ENCODE measurements at regions not wholly inside any gene's neighbourhood (a gene's known extent, or its start where the extent isn't known, plus 50 kb on each side); places are given as distances from the start of the nearest gene placed in this dataset.

DNA sequence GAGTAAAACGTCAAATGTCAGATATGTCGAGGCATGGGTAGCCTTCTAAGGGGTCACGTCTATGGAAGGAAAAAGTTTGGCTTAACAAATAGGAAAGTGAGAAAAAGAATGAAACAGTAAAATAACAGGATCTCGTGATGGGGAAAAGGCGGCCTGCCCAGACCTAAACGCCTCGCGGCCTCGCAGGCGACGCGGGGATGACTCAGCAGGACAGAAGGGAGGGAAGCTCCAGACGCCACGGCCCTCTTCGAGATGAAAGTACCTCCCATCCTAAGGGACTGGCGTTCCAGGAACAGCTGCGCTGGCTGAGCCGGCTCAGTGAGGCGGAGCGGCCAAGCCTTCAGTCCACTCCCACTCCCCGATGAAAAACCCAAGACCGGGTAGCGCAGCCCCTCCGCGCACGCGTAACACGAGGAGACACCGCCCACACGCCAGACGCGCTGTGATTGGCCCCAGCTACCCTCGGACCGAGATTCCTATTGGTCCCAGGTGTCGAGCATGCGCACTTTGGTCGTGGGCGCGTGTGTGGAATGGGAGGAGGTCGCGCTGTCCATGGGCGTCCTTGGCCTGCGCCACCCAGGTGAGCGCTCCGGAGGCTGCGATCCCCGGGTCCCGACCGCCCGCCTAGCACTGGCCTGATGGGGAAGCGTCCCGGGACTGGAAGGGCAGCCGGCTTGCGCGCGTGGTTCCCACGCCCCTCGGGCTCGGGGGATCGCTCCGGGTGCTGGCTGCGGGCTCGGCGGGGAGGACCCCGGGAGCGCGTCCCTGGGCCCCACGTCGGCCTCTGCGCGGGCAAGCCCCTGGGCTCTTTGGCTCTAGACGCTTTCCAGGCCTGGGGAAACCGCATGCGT, 588.5 kb downstream of the MTRR start:
- Mint-ChIP-seq H3K4me3 (no peak overlapping the region), H3K36me3 (no peaks in the 10 kb centered on the region), H3K27ac (no peak overlapping the region), H3K4me1 (no peaks in the 10 kb centered on the region), H3K27me3 (ENCODE audit: low read depth) (peaks cover 2% of the 10 kb centered on the region), H3K9me3 (peaks cover 15% of the 10 kb centered on the region)
- TF ChIP-seq, protein P1, sequence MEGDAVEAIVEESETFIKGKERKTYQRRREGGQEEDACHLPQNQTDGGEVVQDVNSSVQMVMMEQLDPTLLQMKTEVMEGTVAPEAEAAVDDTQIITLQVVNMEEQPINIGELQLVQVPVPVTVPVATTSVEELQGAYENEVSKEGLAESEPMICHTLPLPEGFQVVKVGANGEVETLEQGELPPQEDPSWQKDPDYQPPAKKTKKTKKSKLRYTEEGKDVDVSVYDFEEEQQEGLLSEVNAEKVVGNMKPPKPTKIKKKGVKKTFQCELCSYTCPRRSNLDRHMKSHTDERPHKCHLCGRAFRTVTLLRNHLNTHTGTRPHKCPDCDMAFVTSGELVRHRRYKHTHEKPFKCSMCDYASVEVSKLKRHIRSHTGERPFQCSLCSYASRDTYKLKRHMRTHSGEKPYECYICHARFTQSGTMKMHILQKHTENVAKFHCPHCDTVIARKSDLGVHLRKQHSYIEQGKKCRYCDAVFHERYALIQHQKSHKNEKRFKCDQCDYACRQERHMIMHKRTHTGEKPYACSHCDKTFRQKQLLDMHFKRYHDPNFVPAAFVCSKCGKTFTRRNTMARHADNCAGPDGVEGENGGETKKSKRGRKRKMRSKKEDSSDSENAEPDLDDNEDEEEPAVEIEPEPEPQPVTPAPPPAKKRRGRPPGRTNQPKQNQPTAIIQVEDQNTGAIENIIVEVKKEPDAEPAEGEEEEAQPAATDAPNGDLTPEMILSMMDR (IDR thresholded peaks at IDR 0.05; ENCODE audit: unreplicated experiment), result no peak
- DNase-seq (ENCODE audit: low spot score in 2 of 2, unreplicated experiment in 2 of 2), result no peak

DNA sequence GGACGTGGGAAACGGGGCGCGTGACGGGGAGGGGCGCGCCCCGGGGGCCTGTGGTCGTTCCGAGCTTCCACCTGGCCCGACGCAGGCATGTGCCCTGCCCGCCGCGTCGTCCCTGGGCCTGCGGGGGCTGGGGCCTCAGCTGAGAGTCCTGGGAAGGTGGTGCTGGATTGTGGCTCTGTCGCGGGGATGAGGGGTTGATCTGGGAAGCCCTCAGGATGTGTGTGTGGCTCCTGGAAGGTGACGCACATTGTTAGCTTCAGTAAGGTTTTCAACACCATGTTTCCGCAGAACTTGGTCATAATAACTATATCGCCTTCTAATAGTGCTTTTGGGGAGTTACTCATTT, 589.1 kb downstream of the MTRR start:
- no peak overlapping the region for H3K27ac Mint-ChIP-seq
- no peaks in the 10 kb centered on the region for H3K4me1 Mint-ChIP-seq
- H3K9me3 Mint-ChIP-seq, result peaks cover 15% of the 10 kb centered on the region
- no peak overlapping the region for H3K4me3 Mint-ChIP-seq
- H3K27me3 Mint-ChIP-seq (ENCODE audit: low read depth), result no peaks in the 10 kb centered on the region
- TF ChIP-seq, protein P1 (IDR thresholded peaks at IDR 0.05; ENCODE audit: unreplicated experiment), result no peak
- no peaks in the 10 kb centered on the region for H3K36me3 Mint-ChIP-seq
- DNase-seq (ENCODE audit: low spot score in 2 of 2, unreplicated experiment in 2 of 2), result no peak

DNA sequence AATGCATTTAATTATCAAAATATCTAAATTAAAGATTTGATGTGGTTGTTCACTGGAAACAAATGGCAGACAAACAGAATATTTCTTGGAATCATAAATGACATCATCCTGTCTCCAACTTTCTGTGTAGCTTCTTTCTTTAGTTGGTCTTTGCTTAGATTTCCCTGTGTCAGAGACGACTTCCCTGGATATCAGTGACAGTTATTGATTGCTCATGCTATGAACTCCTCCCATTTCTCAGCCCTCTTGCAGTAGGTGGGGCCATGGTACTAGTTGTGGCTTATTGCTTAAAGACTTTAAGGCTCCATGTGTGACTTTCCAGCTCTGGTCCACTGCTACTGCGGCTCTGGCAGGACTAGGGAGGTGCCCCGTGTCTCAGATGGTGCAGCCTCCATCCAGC, 592.6 kb downstream of the MTRR start:
- Mint-ChIP-seq H3K9me3 (peaks cover 6% of the 10 kb centered on the region), H3K36me3 (no peaks in the 10 kb centered on the region), H3K4me1 (no peaks in the 10 kb centered on the region), H3K4me3 (no peak overlapping the region), H3K27ac (no peak overlapping the region), H3K27me3 (ENCODE audit: low read depth) (no peaks in the 10 kb centered on the region)
- TF ChIP-seq, protein P1 (IDR thresholded peaks at IDR 0.05; ENCODE audit: unreplicated experiment), result no peak
- DNase-seq (ENCODE audit: low spot score in 2 of 2, unreplicated experiment in 2 of 2), result no peak

DNA sequence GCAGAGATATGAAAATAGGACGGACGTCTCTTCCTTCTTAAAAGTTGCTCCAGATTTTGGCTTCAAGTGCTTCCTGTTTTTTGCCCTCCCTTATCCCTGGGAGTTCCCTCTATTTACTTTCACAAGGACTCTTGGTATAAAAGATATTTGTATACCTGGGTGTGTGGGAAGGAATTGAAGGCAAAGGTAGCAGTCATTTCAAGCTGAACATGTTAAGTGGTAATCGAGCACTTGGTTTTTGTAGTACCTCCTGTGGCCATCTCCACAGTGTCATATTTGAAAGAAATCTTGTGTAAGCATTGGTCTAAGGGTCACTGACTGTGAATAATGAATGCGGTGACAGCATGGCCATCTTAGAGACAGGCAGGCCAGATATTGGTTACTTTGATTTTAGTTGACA, 593.6 kb downstream of the MTRR start:
- Mint-ChIP-seq H3K27ac (no peak overlapping the region), H3K27me3 (ENCODE audit: low read depth) (no peaks in the 10 kb centered on the region), H3K36me3 (no peaks in the 10 kb centered on the region), H3K4me1 (no peaks in the 10 kb centered on the region), H3K9me3 (no peaks in the 10 kb centered on the region), H3K4me3 (no peak overlapping the region)
- no peak for DNase-seq (ENCODE audit: low spot score in 2 of 2, unreplicated experiment in 2 of 2)
- TF ChIP-seq, protein P1 (IDR thresholded peaks at IDR 0.05; ENCODE audit: unreplicated experiment), result no peak

DNA sequence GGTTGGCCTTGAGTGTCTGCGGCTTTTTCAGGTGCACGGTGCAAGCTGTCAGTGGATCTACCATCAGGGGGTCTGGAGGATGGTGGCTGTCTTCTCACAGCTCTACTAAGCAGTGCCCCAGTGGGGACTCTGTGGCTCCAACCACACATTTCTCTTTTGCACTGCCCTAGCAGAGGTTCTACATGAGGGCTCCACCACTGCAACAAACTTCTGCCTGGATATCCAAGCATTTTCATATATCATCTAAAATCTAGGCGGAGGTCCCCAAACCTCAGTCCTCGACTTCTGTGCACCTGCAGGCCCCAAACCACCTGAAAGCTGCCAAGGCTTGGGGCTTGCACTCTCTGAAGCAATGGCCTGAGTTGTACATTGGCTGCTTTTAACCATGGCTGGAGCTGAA, 601.5 kb downstream of the MTRR start:
- Mint-ChIP-seq H3K36me3 (peaks cover 2% of the 10 kb centered on the region), H3K9me3 (peaks cover 35% of the 10 kb centered on the region), H3K27ac (no peak overlapping the region), H3K4me3 (no peak overlapping the region), H3K4me1 (no peaks in the 10 kb centered on the region), H3K27me3 (ENCODE audit: low read depth) (no peaks in the 10 kb centered on the region)
- DNase-seq (ENCODE audit: low spot score in 2 of 2, unreplicated experiment in 2 of 2), result no peak
- TF ChIP-seq, protein P1 (IDR thresholded peaks at IDR 0.05; ENCODE audit: unreplicated experiment), result no peak
